Activated CD8-positive, alpha-beta T cell treated with anti-CD3 and anti-CD28 coated beads for 36 hours (primary cell): ENCODE measurements at regions not wholly inside any gene's neighbourhood (a gene's known extent, or its start where the extent isn't known, plus 50 kb on each side); places are given as distances from the start of the nearest gene placed in this dataset.
A peak's percentile ranks its signal among the peaks of the same experiment; 100 is the strongest.

Experiments used
- ATAC-seq: fragments of 200-7000 bp; cut with Tn5 transposase; one replicate; pipeline ENCODE4 v1.10.0; 2021; ENCODE audit warnings: mild to moderate bottlenecking, moderate library complexity
- CTCF ChIA-PET: fragments of 350-600 bp; sonication (Branson Sonifier 250); formaldehyde crosslinking; loops from one replicate; lab custom pipeline; 2021; ENCODE audit warnings: antibody characterized with exemption; lab: Charles Lee
- POLR2A ChIA-PET: fragments of 350-600 bp; sonication (Branson Sonifier 250); formaldehyde crosslinking; loops from one replicate; lab custom pipeline; 2021; ENCODE audit warnings: antibody characterized with exemption; lab: Charles Lee
- DNase-seq: peaks from one replicate; pipeline ENCODE4 v3.0.0-alpha.2; 2020
- H3K27ac Mint-ChIP-seq: one replicate; pipeline ENCODE4 v1.8.0; 2021; ENCODE audit warnings: mild to moderate bottlenecking, mixed read lengths
- H3K27me3 Mint-ChIP-seq: one replicate; pipeline ENCODE4 v1.8.0; 2021; ENCODE audit warnings: mixed read lengths
- H3K36me3 Mint-ChIP-seq: one replicate; pipeline ENCODE4 v1.8.0; 2021; ENCODE audit warnings: low read depth, mixed read lengths
- H3K4me1 Mint-ChIP-seq: one replicate; pipeline ENCODE4 v1.8.0; 2021; ENCODE audit warnings: low read depth, mixed read lengths
- H3K4me3 Mint-ChIP-seq: one replicate; pipeline ENCODE4 v1.8.0; 2021; ENCODE audit warnings: mild to moderate bottlenecking, moderate library complexity, mixed read lengths
- H3K9me3 Mint-ChIP-seq: one replicate; pipeline ENCODE4 v1.8.0; 2021; ENCODE audit warnings: mixed read lengths
- intact Hi-C: fragments of 100-400 bp; cut with micrococcal nuclease; formaldehyde crosslinking; loops from one replicate; pipeline ENCODE4 v1.10.0; 2022
- TF ChIP-seq, protein P1 (sequence below): fragments of 200-600 bp; IDR thresholded peaks from one replicate; pipeline ENCODE4 v1.8.0; 2022; ENCODE audit warnings: antibody characterized with exemption, mild to moderate bottlenecking

DNA sequence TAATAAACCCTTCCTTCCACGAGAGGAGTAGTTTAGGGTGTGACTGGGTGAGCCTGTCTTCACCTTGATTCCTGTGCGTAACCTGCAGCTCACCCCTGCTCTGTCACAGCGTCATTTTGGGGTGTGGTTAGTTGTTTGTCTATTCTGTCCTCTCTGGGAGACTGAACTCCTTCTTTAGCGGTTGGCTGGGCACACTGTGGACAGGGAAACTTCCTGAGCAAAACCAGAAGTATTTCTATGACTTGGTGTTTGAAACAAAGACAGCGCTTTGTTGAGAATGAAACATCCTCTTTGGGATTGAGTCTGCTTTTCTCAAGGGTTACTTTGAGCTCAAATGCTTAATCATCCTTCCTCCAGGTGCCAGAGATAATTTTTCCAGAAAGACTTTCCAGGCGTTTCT lies 270.7 kb downstream of the HRH4 start:
- ATAC-seq (no peak), DNase-seq (no peak)
- Mint-ChIP-seq H3K4me1 (no peaks in the 10 kb centered on the region), H3K4me3 (no peak overlapping the region), H3K27me3 (peaks cover 8% of the 10 kb centered on the region), H3K9me3 (no peaks in the 10 kb centered on the region), H3K36me3 (no peaks in the 10 kb centered on the region), H3K27ac (no peak overlapping the region)
- POLR2A ChIA-PET: no interaction called here
- TF ChIP-seq, protein P1, sequence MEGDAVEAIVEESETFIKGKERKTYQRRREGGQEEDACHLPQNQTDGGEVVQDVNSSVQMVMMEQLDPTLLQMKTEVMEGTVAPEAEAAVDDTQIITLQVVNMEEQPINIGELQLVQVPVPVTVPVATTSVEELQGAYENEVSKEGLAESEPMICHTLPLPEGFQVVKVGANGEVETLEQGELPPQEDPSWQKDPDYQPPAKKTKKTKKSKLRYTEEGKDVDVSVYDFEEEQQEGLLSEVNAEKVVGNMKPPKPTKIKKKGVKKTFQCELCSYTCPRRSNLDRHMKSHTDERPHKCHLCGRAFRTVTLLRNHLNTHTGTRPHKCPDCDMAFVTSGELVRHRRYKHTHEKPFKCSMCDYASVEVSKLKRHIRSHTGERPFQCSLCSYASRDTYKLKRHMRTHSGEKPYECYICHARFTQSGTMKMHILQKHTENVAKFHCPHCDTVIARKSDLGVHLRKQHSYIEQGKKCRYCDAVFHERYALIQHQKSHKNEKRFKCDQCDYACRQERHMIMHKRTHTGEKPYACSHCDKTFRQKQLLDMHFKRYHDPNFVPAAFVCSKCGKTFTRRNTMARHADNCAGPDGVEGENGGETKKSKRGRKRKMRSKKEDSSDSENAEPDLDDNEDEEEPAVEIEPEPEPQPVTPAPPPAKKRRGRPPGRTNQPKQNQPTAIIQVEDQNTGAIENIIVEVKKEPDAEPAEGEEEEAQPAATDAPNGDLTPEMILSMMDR: no peak
- intact Hi-C loops: no loop called here
- CTCF ChIA-PET: interaction anchor here (2.0 kb wide), 1 partner anchor 8 kb away, joined by 5 read pairs; no protein-coding TSS in a partner anchor

DNA sequence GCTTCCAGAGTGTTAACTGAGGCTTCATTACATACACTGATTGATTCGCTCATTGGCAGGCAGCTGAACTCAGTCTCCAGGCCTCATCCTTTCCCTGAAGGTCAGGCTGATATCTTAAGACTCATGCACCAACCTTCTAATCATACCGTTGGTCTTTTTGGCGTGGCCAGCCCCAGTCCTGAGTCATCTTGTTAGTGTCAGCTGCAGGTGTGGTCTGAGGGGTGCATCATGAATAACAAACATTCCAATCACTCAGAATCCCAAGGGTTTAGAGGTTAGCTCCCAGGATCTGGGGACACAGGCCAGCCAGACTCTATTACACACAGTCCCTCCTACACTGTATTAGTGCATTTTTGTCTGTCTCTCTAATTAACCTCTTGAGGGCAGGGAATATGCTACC lies 271.5 kb downstream of the HRH4 start:
- intact Hi-C loops: no loop called here
- Mint-ChIP-seq H3K27me3 (peaks cover 8% of the 10 kb centered on the region), H3K4me1 (no peaks in the 10 kb centered on the region), H3K27ac (no peak overlapping the region), H3K4me3 (no peak overlapping the region), H3K36me3 (no peaks in the 10 kb centered on the region), H3K9me3 (no peaks in the 10 kb centered on the region)
- TF ChIP-seq, protein P1: no peak
- ATAC-seq: no peak
- ChIA-PET POLR2A (no interaction called here), CTCF (interaction anchor here (2.0 kb wide), 1 partner anchor 9 kb away, joined by 5 read pairs; no protein-coding TSS in a partner anchor)
- DNase-seq: no peak

DNA sequence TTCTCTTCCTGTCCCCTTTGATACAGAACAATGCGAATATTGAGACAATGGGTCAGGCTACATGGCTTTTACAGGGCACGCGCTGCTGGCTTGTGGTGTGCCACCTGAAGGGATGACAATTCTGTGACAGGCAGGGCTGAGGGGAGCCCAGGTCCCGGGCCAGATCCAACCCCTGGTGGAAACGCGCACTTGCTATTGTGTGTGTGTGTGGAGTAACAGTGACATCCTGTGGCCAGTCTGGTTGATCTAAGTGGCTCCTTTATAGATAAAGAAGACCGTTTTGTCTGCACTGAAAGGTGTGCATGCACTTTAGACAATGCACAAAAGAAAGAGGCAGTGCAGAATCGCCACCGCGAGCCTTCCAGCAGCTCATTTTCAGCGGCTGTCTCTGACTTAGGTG lies 273.6 kb downstream of the HRH4 start:
- no peaks in the 10 kb centered on the region for H3K4me1 Mint-ChIP-seq
- no peak overlapping the region for H3K4me3 Mint-ChIP-seq
- DNase-seq (peak; percentile 4), ATAC-seq (no peak)
- no peak overlapping the region for H3K27ac Mint-ChIP-seq
- CTCF ChIA-PET: no interaction called here
- no peaks in the 10 kb centered on the region for H3K36me3 Mint-ChIP-seq
- intact Hi-C loops: no loop called here
- TF ChIP-seq, protein P1: no peak
- no peaks in the 10 kb centered on the region for H3K9me3 Mint-ChIP-seq
- peaks cover 8% of the 10 kb centered on the region for H3K27me3 Mint-ChIP-seq
- POLR2A ChIA-PET: no interaction called here

DNA sequence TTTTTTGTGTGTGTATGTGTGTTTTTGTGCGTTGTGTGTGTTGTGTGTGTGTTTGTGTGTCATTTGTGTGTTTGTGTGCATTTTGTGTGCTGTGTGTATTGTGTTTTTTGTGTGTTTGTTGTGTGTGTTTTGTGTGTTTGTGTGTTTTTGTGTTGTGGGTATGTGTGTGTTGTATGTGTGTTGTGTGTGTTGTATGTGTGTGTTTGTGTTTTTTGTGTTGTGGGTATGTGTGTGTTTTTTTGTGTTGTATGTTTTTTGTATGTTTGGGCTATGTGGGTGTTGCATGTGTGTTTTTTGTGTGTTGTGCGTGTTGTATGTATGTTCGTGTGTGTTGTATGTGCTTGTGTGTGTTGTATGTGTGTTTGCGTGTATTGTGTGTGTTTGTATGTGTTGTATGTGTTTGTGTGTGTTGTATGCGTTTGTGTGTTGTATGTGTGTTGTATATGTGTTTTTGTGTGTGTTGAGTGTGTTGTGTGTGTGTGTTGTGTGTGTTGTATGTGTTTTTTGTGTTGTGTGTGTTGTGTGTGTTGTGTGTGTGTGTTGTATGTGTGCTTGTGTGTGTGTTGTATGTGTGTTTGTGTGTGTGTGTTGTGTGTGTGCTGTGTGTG lies 275.3 kb downstream of the HRH4 start:
- Mint-ChIP-seq H3K27me3 (peaks cover 2% of the 10 kb centered on the region), H3K4me1 (no peaks in the 10 kb centered on the region), H3K36me3 (no peaks in the 10 kb centered on the region), H3K4me3 (no peak overlapping the region), H3K9me3 (no peaks in the 10 kb centered on the region), H3K27ac (no peak overlapping the region)
- ChIA-PET CTCF (interaction anchor here (2.1 kb wide), 1 partner anchor 9 kb away, joined by 6 read pairs; no protein-coding TSS in a partner anchor), POLR2A (no interaction called here)
- ATAC-seq (no peak), DNase-seq (no peak)
- TF ChIP-seq, protein P1: no peak
- intact Hi-C loops: no loop called here

DNA sequence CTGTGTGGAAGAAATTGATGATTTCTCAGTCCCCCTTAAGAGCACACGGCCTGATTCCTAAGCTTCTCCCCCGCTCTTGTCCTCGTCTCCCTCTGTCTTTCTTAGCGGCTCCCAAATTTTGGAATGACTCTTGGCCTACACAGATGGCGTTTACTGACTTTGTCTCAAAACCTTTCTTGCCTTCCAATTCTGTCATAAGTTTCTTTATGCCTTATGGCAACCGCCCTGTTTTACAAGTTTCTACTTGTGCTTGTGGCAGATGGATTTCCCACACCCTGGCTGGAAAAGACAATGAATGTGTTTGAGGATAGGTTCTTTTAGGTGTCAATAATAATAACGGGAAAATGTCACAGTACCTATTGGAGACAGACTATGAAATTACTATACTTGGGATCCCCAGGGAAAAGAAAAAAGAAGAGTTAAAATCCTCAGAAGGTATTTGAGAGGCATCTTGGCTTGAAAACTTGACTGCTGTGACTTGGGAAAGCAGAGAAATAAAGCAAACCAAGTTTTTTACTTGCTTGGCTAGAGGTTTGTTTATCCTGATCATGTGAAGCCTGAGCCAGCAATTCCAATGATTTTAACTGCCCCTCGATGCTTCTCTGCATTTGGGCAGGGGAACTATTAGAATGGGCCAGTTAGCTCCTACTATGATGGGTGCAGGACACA lies 276.4 kb downstream of the HRH4 start:
- CTCF ChIA-PET: interaction anchor here (2.1 kb wide), 1 partner anchor 10 kb away, joined by 6 read pairs; no protein-coding TSS in a partner anchor
- no peak for ATAC-seq
- no peak overlapping the region for H3K27ac Mint-ChIP-seq
- H3K27me3 Mint-ChIP-seq: peaks cover 2% of the 10 kb centered on the region
- no peak overlapping the region for H3K4me3 Mint-ChIP-seq
- intact Hi-C loops: no loop called here
- TF ChIP-seq, protein P1: no peak
- POLR2A ChIA-PET: no interaction called here
- no peaks in the 10 kb centered on the region for H3K9me3 Mint-ChIP-seq
- no peaks in the 10 kb centered on the region for H3K36me3 Mint-ChIP-seq
- H3K4me1 Mint-ChIP-seq: no peaks in the 10 kb centered on the region
- DNase-seq: no peak
